Osteocyte (in vitro differentiated cells): ENCODE measurements at regions not wholly inside any gene's neighbourhood (a gene's known extent, or its start where the extent isn't known, plus 50 kb on each side); places are given as distances from the start of the nearest gene placed in this dataset.

ENCODE experiments used
- DNase-seq: peaks from one replicate; pipeline ENCODE4 v3.0.0; 2021; ENCODE audit warnings: mixed read lengths; ENCODE audit not compliant: unreplicated experiment; ENCODE audit errors: extremely low spot score
- H3K27ac Mint-ChIP-seq: one replicate; pipeline ENCODE4 v1.8.0; 2021; ENCODE audit warnings: mild to moderate bottlenecking, mixed read lengths; ENCODE audit not compliant: unreplicated experiment
- H3K27me3 Mint-ChIP-seq: one replicate; pipeline ENCODE4 v1.8.0; 2021; ENCODE audit warnings: mixed read lengths; ENCODE audit not compliant: unreplicated experiment
- H3K36me3 Mint-ChIP-seq: one replicate; pipeline ENCODE4 v1.8.0; 2021; ENCODE audit warnings: mixed read lengths; ENCODE audit not compliant: unreplicated experiment
- H3K4me1 Mint-ChIP-seq: one replicate; pipeline ENCODE4 v1.8.0; 2021; ENCODE audit warnings: mixed read lengths; ENCODE audit not compliant: unreplicated experiment
- H3K4me3 Mint-ChIP-seq: one replicate; pipeline ENCODE4 v1.8.0; 2021; ENCODE audit warnings: mild to moderate bottlenecking, moderate library complexity, mixed read lengths; ENCODE audit not compliant: unreplicated experiment
- H3K9me3 Mint-ChIP-seq: one replicate; pipeline ENCODE4 v1.8.0; 2021; ENCODE audit warnings: mixed read lengths; ENCODE audit not compliant: unreplicated experiment
- CTCF ChIP-seq: fragments of 200-600 bp; sonication (generic); IDR thresholded peaks from 2 replicates; pipeline ENCODE4 v1.5.0; 2021; ENCODE audit warnings: antibody characterized with exemption, mild to moderate bottlenecking, moderate library complexity

DNA sequence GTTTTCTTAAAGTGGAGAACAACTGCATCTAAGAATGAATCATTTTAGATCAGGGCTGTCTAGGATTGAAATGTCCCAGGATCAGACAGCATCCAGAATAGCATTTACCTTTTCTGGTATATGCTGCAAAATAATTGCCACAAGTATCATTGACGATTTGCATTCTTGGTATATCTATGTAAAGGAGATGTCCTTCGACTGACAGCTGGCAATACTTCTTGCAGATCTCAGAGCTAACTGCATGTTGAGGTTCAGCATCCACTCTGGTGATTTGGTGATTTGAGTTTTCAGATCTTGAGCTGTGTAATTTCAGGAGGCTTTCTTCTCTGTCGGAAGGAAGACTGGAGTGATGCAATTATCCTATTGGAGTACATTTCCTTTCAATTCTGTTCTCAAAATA, 78.1 kb upstream of the CPHXL start:
- Mint-ChIP-seq H3K4me3 (no peak overlapping the region), H3K36me3 (no peaks in the 10 kb centered on the region), H3K9me3 (no peaks in the 10 kb centered on the region), H3K27me3 (peaks cover 12% of the 10 kb centered on the region), H3K4me1 (no peaks in the 10 kb centered on the region), H3K27ac (no peak overlapping the region)
- DNase-seq, result no peak
- TF ChIP-seq CTCF, result no peak

- no peak for TF ChIP-seq CTCF
- Mint-ChIP-seq H3K4me3 (no peak overlapping the region), H3K9me3 (no peaks in the 10 kb centered on the region), H3K36me3 (no peaks in the 10 kb centered on the region), H3K27ac (no peak overlapping the region), H3K4me1 (no peaks in the 10 kb centered on the region), H3K27me3 (peaks cover 15% of the 10 kb centered on the region)
- DNase-seq, result no peak
Measured at GRCh38 chr16:75805946-75806345, 79.7 kb upstream of the CPHXL start.

- Mint-ChIP-seq H3K27ac (no peak overlapping the region), H3K9me3 (no peaks in the 10 kb centered on the region), H3K27me3 (peaks cover 14% of the 10 kb centered on the region), H3K4me3 (no peak overlapping the region), H3K36me3 (no peaks in the 10 kb centered on the region), H3K4me1 (no peaks in the 10 kb centered on the region)
- DNase-seq, result no peak
- TF ChIP-seq CTCF, result no peak
Measured at GRCh38 chr16:75806487-75806886, 80.2 kb upstream of the CPHXL start.

DNA sequence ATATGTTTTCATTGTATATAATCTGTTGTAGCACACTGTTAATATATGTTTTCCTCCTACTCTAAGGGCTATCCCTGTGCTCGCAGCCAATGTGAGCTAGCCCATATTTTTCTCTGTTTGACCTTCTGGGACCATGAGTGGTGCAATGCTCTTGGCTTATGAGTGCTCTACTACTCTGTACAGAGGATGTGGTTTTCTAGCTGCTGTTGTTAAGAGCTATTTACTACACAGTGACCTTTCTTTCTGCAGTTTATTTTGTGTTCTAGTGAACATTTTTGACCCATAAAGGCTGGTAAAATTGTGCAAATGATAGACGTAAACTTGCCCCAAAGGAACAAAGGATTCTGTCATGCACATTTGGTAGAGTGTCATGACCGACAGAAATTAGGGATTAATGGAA, 84.1 kb upstream of the CPHXL start:
- Mint-ChIP-seq H3K27ac (no peak overlapping the region), H3K27me3 (peaks cover 6% of the 10 kb centered on the region), H3K36me3 (no peaks in the 10 kb centered on the region), H3K4me3 (no peak overlapping the region), H3K4me1 (no peaks in the 10 kb centered on the region), H3K9me3 (no peaks in the 10 kb centered on the region)
- DNase-seq, result no peak
- TF ChIP-seq CTCF, result no peak

DNA sequence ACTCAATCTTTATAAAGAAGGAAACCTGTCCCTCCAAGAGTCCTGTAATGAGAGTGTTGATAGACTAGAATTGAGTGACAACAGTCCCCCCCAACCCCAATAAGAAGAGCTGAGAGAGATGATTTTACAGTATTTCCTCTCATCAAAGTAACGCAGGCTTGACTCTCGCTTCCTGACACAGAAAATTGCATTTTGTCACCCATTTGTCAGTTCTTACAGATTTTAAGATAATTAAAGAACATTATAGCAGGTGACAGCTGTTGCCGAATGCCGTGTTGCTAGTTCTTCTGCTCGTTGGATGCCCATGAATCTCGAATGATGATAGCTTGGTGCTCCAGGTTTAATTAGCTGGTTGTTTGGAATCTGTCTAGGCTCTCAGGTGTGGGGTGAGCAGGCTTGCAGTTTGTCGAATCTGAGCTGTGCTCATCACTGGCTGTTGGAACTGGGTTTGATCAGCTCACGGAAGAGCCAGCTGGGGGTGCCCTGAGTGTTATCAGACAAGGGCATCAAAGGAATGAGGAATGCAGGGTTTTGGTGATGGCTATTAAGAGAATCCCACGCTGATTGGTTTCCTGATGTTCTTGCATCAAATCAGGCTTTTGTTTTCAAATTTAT, 84.8 kb upstream of the CPHXL start:
- TF ChIP-seq CTCF, result no peak
- H3K27me3 Mint-ChIP-seq, result peaks cover 6% of the 10 kb centered on the region
- no peaks in the 10 kb centered on the region for H3K9me3 Mint-ChIP-seq
- no peak overlapping the region for H3K27ac Mint-ChIP-seq
- no peak overlapping the region for H3K4me3 Mint-ChIP-seq
- no peaks in the 10 kb centered on the region for H3K4me1 Mint-ChIP-seq
- DNase-seq, result no peak
- H3K36me3 Mint-ChIP-seq, result no peaks in the 10 kb centered on the region
